GM21576 (cell line): ENCODE measurements at regions not wholly inside any gene's neighbourhood (a gene's known extent, or its start where the extent isn't known, plus 50 kb on each side); places are given as distances from the start of the nearest gene placed in this dataset.
"Not testable (repeated sequence)": the region's sequence is repeated elsewhere in the genome, so short reads cannot be mapped to it uniquely, and the experiment has no call there.

Experiments
- ATAC-seq: cut with Tn5 transposase; IDR thresholded peaks from one replicate; pipeline ENCODE4 v1.9.1; 2021; ENCODE audit warnings: mild to moderate bottlenecking, moderate library complexity; ENCODE audit not compliant: unreplicated experiment

DNA sequence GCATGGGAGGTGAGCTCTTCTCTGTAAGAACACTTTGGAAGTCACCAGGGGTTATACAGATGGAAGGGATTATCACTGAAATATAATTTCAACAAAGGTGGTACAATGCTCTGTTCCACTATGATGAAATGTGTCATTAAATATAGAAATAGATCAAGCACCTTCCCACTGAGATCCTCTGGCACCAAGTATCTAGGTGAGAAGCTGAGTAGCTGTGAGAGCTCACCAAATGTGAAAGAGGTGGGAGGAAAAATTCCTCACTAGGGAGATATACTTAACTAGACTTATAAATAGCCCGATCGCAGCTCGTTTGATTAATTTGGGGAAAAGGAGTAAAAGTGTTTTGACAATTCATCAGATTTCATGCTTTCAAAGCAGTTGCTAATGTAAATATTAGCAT, 247.6 kb downstream of the SMAD2 start:
- ATAC-seq = no peak

DNA sequence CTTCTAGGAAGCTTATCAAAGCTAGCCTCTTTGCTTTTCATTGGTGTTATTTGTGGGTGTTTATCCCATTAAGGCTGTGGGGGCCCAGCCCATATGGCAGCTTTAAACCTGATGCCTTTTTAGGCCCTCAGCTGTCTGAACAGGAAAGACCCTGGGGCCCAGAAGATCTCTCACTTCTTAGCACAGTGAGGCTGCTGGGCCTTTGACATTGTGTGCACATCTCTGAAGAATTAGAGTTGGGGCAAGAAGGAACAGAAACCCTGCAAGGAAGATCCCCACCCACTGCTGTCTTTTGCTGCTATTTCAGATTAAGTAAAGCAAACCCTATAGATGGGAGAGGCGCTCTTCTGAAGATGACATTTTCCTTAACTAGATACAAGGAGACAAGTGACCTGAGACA, 250.0 kb downstream of the SMAD2 start:
- peak; percentile 76 for ATAC-seq

DNA sequence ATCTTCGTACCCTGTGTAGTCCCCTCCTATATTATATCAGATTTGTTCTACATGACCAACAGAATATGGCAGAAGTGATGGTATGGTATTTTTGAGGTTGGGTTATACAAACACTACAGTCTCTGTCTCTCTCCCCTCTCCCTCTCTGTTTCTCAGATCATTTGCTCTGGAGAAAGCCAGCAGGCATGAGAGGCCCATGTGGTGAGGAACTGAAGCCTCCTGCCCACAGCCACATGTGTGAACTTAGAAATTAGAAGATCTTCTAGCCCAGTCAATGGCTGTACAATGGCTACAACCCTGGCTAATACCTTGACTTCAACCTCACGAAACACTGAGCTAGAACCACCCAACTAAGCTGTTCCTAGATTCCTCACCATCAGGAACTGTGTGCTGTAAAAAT, 250.6 kb downstream of the SMAD2 start:
- no peak for ATAC-seq

DNA sequence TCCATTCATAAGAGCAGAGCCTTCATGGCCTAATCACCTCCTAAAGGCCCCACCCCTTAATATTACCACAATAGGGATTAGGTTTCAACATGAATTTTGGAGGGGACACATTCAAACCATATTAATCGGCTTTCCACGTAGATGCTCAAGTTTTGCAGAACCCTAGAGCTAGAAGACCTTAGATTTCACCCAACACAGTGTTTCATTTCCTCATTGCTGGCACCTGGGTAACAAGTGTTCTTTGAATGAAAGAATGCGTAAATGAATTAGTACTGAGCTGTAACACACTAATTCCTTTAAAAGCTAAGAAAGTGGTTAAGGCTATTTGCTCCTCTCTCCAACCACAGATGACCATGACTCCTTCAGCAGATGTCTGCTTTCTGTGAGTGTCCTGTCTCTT, 252.5 kb downstream of the SMAD2 start:
- no peak for ATAC-seq

DNA sequence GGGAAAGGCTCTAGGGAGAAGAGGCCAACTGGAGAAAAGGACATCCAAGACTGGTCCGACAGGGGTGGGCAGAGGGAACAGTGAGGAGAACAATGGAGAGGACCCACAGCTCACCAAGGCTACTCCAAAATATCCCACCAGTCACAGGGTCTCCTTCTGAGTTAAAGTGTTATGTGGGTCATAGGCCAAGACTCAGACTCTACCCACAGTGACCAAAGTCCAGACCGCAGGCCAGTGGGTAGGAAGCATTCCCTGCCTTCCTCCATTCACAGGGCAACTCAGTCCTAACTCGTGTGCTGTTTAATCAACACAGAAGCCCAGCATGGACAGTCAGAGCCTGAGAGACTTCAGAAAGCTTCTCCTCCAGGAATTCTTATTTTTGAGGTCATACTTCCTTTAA, 260.6 kb downstream of the SMAD2 start:
- no peak for ATAC-seq

DNA sequence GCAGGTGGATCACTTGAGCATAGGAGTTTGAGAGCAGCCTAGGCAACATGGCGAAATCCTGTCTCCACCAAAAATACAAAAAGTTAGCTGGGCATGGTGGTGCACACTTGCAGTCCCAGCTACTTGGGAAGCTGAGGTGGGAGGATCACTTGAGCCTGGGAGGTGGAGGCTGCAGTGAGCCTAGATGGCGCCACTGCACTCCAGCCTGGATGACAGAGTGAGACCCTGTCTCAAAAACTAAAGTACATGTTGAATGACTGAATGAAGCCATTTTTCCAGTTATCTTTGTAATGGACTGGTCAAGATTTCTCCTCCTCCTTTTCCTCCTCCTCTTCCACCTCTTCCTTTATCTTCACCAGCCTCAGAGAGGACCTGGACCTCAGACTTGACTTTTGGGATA, 272.0 kb downstream of the SMAD2 start:
- no peak for ATAC-seq

DNA sequence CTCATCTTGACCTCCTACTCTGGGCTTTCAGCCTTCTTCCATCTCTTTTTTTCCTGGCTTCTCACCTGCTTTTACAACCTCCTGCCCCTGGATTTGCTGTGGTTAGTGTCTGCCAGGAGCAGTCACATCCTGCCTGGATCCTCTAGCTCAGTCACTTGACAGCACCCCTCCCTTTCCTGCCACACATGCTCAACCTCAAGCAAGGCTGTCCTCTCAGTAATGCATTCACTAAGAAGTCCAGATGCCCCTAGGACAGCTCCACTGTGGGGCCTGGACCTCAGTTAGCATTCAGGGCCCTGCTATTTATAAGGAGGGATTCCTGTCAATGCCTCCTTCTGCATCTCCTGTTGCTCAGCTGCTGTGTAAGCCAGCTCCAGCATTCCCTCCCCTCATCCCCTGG, 275.5 kb downstream of the SMAD2 start:
- ATAC-seq = no peak

DNA sequence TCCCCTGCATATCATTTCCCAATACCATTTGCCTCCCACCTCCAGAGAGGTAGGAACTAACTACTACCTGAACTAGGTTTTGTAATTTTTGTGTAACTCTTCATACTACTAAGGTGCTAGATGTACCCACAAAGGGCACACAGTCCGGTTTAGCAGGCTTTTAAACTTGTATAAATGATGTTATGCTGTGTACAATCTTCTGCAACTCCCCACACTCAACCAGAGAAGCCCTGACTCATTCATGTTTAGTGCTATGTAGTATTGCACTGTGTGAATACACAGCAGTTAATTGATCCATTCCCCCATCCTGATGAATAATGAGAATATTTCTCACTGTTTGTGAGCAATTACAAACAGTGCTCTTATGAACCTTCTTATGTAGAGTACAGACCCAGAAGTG, 285.6 kb downstream of the SMAD2 start:
- ATAC-seq = no peak

DNA sequence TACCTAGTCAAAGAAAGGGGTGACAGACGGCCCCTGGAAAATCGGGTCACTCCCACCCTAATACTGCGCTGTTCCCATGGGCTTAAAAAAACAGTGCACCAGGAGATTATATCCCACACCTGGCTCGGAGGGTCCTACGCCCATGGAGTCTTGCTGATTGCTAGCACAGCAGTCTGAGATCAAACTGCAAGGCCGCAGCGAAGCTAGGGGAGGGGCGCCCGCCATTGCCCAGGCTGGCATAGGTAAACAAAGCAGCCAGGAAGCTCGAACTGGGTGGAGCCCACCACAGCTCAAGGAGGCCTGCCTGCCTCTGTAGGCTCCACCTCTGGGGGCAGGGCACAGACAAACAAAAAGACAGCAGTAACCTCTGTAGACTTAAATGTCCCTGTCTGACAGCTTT, 292.9 kb downstream of the SMAD2 start:
- ATAC-seq = not testable (repeated sequence)

DNA sequence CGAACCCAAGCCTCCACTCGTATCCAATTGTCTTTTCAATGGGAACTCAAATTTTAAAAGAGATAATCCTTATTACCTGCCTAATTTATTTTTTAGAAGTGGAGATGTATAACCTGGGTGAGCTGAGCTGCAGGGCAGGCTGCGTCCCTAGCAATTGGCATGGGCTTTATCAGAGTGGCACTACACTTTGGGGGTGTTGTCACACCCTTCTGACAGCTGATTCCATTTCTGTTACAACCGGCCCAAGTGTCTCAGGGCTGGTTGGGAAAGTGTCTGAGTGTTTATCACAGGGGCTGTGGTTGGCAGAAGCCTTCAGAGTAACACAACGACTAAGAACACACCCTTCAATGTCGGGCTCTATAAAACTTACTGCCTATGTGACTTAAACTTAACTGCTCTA, 295.0 kb downstream of the SMAD2 start:
- ATAC-seq = no peak

DNA sequence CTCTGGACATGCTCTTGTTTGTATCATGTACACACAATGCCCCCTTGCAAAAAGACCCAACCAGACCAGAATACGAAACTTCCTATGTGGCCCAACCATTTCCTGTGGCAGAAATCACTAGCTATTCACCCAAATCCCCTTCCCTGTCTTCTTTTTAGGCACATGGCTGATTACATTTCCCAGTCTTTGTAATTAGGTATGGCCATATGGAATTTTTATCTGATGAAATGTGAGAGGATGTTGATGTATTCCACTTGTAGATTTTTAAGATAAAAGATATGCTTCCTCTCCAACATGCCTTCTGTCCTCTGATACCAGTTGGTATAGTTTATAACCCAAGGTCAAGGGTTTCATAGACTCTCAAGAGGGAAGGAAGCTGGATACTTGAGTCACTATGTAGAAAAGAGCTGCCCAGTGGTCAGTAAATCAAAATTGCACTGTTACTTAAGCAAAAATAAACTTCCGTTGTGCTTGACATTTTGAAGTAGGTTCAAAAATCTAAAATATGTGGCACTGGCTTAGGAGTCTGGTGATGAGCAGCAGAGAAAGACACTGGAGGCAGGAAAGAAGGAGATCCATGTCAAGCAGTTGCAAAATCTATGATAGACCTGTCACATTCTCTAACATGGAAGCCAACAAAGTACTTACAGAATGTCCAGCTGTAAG, 297.4 kb downstream of the SMAD2 start:
- no peak for ATAC-seq

DNA sequence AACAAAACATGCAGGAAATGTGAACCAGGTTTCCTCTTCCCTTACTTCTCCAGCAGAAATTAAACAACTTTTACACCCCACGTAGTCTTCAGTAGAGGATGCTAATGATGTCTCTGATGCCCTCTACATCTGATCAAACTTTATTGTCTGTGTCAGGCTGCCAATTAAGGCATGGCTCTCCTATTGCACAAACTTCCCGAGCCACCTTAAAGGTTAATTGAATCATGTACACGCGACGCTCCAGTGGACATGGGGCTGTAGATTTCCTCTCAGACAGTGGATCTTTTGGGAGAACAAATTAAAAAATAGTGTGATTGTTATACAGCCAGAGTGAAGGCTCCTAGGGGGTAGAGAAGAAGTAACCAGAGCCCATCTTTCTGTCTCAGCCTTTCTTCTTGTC, 301.6 kb downstream of the SMAD2 start:
- ATAC-seq = no peak

DNA sequence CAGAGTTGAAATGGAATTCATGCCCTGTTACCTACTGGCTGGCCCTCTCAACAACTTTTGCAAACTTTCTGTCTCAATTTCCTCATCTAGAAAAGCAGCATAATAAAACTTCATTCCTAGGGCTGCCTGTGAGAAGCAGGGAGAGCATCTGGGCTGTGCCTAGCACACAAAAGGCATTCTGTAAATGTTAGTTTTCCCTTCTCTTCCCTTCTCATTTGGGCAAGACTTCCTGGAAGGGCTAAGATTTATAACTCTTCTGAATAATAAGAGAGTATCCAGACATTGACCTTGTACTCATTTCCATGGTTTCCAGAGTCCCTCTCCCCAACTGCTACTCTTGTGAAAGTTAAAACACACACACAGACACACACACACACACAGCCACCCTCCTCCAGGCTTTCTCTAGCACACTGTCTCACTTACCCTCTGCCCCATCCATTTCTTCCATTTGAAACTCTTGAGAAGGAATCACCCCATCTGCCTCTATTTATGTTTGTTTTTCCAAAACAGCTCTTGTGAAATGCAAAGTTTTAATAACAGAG, 302.1 kb downstream of the SMAD2 start:
- no peak for ATAC-seq

DNA sequence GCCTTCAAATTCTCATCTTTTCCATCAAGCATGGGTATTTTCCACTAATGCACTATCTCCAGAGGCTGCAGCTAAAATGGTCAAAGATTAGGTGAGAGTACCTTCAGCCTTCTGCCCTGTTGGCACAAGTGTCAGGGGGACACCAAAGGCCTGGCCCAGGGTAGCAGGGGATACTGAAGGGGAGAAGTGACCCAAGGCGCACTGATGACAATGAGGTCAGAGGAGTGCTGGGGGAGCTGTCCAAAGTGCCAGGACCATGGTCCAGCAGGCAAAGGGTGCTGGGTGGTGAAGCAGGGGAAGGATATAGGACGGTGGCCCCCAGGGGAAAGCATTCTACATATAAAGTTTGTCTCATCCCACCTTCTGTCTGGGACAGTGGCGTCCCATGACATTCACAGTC, 303.4 kb downstream of the SMAD2 start:
- ATAC-seq = no peak

DNA sequence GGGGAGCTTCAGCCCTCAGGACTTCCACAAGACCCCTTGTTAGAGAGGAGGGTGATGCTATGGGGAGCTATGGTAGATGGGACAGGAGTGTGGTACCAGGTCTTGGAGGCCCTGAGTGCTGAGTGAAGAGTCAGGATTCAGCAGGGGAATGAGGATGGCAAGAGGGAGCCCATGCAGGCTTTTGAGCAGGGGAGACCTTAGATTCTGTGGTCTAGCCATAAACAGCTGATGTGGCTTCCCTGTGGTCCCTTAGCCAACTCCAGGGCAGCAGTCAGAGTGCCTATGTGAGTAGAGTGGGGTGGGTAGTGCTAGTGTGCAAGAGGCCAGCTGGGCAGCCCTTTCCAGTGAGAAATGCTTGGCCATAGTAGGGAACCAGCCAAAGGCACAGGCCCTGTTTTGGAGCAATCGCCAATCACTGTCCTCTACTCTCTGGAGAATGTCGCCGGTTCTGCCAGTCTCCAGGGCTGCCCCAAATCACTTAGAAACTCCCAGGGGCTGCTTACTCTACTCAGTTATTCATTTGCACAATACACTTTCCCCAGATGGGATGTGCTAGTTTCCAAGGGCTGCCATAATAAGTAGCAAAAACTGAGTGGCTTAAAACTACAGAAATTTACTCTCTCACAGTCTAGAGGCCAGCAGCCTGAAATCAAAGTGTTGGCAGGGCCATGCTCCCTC, 310.5 kb downstream of the SMAD2 start:
- no peak for ATAC-seq

DNA sequence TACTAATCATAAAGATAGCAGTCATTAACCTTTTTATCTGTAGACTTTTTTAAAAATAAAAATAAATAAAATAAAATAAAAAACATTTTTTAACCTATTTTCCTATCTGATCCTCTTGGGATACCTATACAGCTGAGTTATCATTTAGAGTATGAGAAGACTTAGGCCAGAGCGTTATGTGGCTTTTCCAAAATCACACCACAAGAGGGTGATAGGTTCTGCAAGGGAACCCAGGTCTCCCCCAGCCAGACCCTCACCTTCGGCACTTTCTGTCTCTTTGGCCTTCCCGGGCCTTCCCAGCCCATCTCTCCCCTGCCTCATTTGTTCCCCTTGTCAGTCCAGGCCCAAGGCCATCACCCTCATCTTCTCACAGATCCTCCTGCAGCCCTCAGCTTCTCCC, 311.7 kb downstream of the SMAD2 start:
- ATAC-seq = no peak

DNA sequence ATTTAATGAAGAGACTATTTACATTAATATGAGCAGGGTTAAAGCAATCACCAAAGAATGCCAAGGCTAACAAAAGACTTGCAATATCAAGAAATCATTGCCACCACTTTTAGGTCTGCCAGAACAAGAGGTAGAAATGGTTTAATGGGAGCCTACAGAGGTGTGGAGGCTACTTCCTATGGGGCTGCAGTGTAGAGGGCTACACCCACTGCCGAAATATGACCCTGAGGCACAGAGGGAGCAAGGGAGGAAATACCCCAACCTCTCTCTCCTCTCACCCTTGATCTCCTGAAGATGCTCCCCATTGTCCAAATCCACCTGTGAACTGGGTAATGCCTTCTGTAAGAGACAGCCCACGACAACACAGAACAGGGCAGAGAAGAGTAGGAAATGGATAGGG, 315.4 kb downstream of the SMAD2 start:
- ATAC-seq = no peak

DNA sequence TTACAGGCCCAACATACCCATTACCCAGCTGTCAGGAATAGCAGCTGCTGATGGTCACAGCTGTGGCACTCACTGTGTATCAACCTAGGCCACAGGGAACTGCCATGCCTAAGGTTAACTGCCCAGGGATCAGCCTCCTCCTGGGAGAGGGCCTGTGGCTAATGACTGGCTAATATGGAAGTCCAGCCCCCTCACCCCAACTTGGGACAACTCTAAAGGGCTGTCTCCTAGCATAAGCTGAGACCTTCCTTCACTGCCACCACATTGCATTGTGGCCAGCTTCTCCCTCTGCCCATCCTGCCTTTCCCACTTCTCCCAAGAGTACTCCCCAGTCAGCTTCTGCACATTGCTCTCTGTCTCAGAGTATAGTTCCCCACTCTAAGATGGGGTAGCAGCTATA, 316.5 kb downstream of the SMAD2 start:
- ATAC-seq = no peak

DNA sequence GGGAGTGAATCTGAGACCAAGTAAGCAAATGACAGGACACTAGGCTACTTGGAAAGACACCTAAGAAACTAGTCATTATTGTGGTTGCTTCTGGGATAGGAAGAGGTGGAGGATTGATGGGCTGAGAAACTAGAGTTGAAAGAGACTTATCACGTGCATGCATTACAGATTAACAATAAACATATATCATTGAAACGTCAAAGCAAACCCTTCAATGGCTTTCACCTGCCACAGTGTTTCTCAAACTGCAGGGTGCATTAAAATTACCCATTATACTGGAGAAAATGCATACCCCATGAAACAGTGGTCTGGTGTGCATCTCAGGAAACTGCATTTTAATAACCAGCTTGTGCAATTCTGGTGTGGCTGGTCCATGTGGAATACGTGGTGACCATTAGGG, 318.8 kb downstream of the SMAD2 start:
- no peak for ATAC-seq

DNA sequence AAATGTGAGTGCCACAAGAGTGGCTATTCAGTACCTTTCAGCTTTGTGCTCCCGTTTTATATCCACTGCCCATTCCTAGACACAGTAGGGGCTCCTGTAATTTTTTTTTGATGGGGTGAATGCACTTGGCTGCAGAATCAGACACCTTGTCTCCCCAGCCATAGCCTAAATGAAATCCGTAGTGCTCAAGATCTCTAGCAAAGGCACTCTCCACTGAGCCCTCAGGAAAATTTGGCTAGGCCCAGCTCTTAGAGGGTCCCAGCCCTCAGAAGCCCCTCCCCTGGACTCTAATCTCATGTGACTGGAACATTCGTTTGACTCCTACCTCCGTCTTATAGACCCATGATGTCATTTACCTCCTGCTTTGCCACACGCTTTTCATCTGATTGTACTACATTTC, 323.9 kb downstream of the SMAD2 start:
- no peak for ATAC-seq

DNA sequence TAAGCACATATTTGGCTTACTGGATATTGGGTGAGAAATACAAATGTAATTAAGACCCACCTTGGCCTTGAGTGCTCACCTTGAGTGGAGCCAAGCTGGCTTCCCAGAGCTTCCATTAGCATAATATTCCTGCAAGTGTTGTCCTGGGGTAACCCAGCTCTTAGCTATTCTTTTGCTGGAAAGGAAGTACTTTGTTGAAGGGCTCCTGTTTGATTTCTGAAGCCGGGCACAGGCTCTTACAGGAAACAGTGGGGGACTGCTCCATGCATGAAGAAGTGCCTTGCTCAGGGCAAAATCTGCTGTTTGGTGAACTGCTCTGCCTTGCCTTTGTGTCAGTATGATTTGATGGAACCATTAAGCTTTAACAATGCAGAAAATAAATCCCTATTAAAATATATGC, 325.4 kb downstream of the SMAD2 start:
- ATAC-seq = no peak

DNA sequence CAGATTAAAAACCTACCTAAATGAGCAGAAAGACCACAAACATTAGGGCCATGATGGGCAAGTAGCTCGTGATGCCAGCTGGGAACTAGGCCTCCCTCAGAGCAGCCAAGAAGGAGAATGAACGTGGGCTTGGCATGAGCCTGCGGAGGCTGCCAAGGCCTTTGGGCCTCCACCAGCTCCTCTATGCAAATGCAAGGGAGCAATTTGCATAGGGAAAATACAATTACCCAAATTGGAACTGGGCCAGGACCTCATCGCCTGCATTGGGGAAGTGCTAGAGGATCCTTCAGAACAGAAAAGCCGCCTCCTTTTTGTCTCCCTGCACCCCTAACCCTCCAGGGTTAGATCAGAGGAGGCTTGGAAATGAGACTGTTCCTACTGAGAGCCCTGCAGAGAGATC, 326.4 kb downstream of the SMAD2 start:
- no peak for ATAC-seq

DNA sequence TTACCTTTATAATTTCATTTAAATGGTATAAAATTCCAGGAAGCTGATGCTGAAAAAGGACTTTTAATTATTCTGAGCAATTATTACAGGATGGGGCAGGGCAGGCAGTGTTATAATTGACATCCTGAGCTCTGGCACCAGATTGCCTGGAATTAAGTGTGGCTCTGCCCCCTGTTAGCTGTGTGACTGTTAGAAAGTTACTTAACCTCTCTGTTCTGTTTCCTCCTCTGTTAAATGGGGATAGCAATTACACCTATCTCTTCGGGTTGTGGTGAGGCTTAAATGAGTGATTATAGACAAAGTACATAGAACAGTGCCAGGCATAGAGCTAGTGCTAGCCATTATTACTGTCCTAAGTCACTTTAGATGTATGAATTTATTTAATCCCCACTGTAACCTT, 327.3 kb downstream of the SMAD2 start:
- no peak for ATAC-seq
